Lower lobe of right lung (tissue), 2 donors: ENCODE measurements at regions not wholly inside any gene's neighbourhood (a gene's known extent, or its start where the extent isn't known, plus 50 kb on each side); places are given as distances from the start of the nearest gene placed in this dataset.

Experiments
- ATAC-seq, 2 donors: fragments of 200-7000 bp; cut with Tn5 transposase; one replicate each; pipeline ENCODE4 v1.9.1; 2020 to 2022; ENCODE audit warnings: mild to moderate bottlenecking in 2 of 2, moderate library complexity in 2 of 2
- DNase-seq: peaks from one replicate; pipeline ENCODE4 v3.0.0-alpha.2; 2020
- H3K27ac ChIP-seq: fragments of 200-600 bp; one replicate; pipeline ENCODE4 v1.8.0; 2022
- H3K27me3 ChIP-seq: fragments of 200-600 bp; one replicate; pipeline ENCODE4 v1.8.0; 2022; ENCODE audit warnings: low read depth
- H3K36me3 ChIP-seq: fragments of 200-600 bp; one replicate; pipeline ENCODE4 v1.8.0; 2022; ENCODE audit warnings: mild to moderate bottlenecking
- H3K4me1 ChIP-seq: fragments of 200-600 bp; one replicate; pipeline ENCODE4 v1.8.0; 2022
- H3K4me3 ChIP-seq: fragments of 200-600 bp; one replicate; pipeline ENCODE4 v1.8.0; 2022; ENCODE audit warnings: mild to moderate bottlenecking
- H3K9me3 ChIP-seq: fragments of 200-600 bp; one replicate; pipeline ENCODE4 v1.8.0; 2022
- CTCF ChIP-seq: fragments of 200-600 bp; IDR thresholded peaks from one replicate; pipeline ENCODE4 v1.8.0; 2022; ENCODE audit warnings: antibody characterized with exemption, mild to moderate bottlenecking
- intact Hi-C: fragments of 100-400 bp; cut with DNase I; formaldehyde crosslinking; loops from one replicate; pipeline ENCODE4 v1.11.0; 2022
- donor health status: DM: no; HTN: yes; CAD: no; lungs with severe emphysema.

- no peak overlapping the region for H3K4me3 ChIP-seq
- no peaks in the 10 kb centered on the region for H3K27me3 ChIP-seq
- no peaks in the 10 kb centered on the region for H3K36me3 ChIP-seq
- no peak overlapping the region for H3K27ac ChIP-seq
- no peak for TF ChIP-seq CTCF
- peaks cover 11% of the 10 kb centered on the region for H3K9me3 ChIP-seq
- no peak for ATAC-seq
- no peaks in the 10 kb centered on the region for H3K4me1 ChIP-seq
- DNase-seq = no peak
- intact Hi-C loops = no loop called here
Measured at GRCh38 chr7:17396692-17397091, 98.2 kb downstream of the AHR start.

- no peak for ATAC-seq
Measured at GRCh38 chr7:17401791-17402627, 103.6 kb downstream of the AHR start.

GRCh38 chr7:17402628-17403278 is 104.3 kb downstream of the AHR start:
- ATAC-seq (no peak), DNase-seq (no peak)
- Histone ChIP-seq H3K27me3 (no peaks in the 10 kb centered on the region), H3K4me3 (no peak overlapping the region), H3K9me3 (no peaks in the 10 kb centered on the region), H3K27ac (no peak overlapping the region), H3K36me3 (no peaks in the 10 kb centered on the region), H3K4me1 (peaks cover 16% of the 10 kb centered on the region)
- intact Hi-C loops = no loop called here
- TF ChIP-seq CTCF = no peak

More at GRCh38 chr7:17401791-17402627, 103.6 kb downstream of the AHR start:
- Histone ChIP-seq H3K27me3 (no peaks in the 10 kb centered on the region), H3K4me3 (no peak overlapping the region), H3K4me1 (peaks cover 8% of the 10 kb centered on the region), H3K36me3 (no peaks in the 10 kb centered on the region), H3K9me3 (no peaks in the 10 kb centered on the region), H3K27ac (no peak overlapping the region)
- TF ChIP-seq CTCF = no peak
- intact Hi-C loops = no loop called here
- no peak for DNase-seq

- intact Hi-C loops = no loop called here
- no peak for TF ChIP-seq CTCF
- no peak overlapping the region for H3K27ac ChIP-seq
- no peaks in the 10 kb centered on the region for H3K36me3 ChIP-seq
- H3K4me1 ChIP-seq = peaks cover 28% of the 10 kb centered on the region
- no peak for DNase-seq
- H3K9me3 ChIP-seq = no peaks in the 10 kb centered on the region
- no peaks in the 10 kb centered on the region for H3K27me3 ChIP-seq
- no peak overlapping the region for H3K4me3 ChIP-seq
- ATAC-seq = no peak
Measured at GRCh38 chr7:17404006-17404405, 105.6 kb downstream of the AHR start.

- H3K27ac ChIP-seq = no peak overlapping the region
Measured at GRCh38 chr7:17405786-17406185, 107.3 kb downstream of the AHR start.

More at GRCh38 chr7:17405786-17406185, 107.3 kb downstream of the AHR start:
- Histone ChIP-seq H3K4me1 (peaks cover 28% of the 10 kb centered on the region), H3K27me3 (no peaks in the 10 kb centered on the region), H3K36me3 (no peaks in the 10 kb centered on the region), H3K4me3 (no peak overlapping the region), H3K9me3 (no peaks in the 10 kb centered on the region)
- TF ChIP-seq CTCF = no peak
- intact Hi-C loops = no loop called here
- no peak for DNase-seq
- no peak for ATAC-seq
